Hepatocyte (in vitro differentiated cells): ENCODE measurements at regions not wholly inside any gene's neighbourhood (a gene's known extent, or its start where the extent isn't known, plus 50 kb on each side); places are given as distances from the start of the nearest gene placed in this dataset.

Experiments used
- EZH2 ChIP-seq: fragments of 200-600 bp; sonication (generic); IDR thresholded peaks from 2 replicates; pipeline ENCODE4 v1.6.1; 2016; ENCODE audit warnings: antibody characterized with exemption, mild to moderate bottlenecking, borderline replicate concordance
- TF ChIP-seq, protein P1 (sequence below): fragments of 200-600 bp; sonication (generic); IDR thresholded peaks from 2 replicates; pipeline ENCODE4 v1.5.1; 2016; ENCODE audit warnings: antibody characterized with exemption, mild to moderate bottlenecking; ENCODE audit not compliant: poor library complexity

DNA sequence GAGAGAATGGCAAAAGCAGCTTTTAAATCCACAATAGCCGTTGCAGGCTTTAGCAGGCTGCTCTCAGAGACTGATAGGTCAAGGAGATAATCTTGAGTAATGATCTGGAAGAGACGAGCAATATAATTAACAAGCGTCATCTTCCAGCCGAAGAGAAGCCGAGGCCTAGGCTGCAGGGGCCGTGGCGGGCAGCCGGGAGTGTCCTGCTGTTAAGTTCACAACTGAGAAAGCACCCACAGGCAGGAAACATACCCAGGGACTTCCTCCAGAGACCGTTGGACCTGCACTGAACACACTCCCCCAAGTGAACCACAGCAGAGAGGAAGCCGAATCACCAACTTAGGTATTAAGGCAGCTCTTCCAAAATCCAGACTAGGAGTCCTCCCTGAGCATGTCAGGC is 182.3 kb downstream of the IRX2 start:
- TF ChIP-seq, protein P1, sequence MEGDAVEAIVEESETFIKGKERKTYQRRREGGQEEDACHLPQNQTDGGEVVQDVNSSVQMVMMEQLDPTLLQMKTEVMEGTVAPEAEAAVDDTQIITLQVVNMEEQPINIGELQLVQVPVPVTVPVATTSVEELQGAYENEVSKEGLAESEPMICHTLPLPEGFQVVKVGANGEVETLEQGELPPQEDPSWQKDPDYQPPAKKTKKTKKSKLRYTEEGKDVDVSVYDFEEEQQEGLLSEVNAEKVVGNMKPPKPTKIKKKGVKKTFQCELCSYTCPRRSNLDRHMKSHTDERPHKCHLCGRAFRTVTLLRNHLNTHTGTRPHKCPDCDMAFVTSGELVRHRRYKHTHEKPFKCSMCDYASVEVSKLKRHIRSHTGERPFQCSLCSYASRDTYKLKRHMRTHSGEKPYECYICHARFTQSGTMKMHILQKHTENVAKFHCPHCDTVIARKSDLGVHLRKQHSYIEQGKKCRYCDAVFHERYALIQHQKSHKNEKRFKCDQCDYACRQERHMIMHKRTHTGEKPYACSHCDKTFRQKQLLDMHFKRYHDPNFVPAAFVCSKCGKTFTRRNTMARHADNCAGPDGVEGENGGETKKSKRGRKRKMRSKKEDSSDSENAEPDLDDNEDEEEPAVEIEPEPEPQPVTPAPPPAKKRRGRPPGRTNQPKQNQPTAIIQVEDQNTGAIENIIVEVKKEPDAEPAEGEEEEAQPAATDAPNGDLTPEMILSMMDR: no peak
- no peak for TF ChIP-seq EZH2
